ENCODE measurements at regions not wholly inside any gene's neighbourhood (a gene's known extent, or its start where the extent isn't known, plus 50 kb on each side); places are given as distances from the start of the nearest gene placed in this dataset.

DNA sequence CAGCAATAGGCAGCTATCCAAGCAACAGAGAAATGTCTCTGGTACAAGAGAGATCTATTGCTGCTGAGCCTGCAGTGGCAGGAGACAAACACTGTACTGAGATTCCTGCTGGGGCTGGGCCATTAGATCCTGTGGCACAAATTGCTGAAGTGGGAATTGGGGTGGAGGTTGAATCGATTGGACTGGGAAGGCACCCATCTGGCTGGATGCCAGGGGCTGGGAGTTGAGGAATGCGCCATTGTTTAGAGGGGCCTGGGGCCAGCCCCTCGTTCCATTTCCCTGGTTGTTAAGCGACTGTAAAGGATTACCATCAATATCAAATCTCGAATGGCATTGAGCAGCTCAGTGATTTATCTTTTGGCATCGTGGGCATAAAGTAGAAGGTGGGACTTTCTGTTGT, 54.1 kb upstream of the ARL4D start:
- TF ChIP-seq CEBPB (IDR thresholded peaks at IDR 0.05; ENCODE audit: low read depth) (no peak), EZH2 (IDR thresholded peaks at IDR 0.05) (no peak)
- TF ChIP-seq, protein P1, sequence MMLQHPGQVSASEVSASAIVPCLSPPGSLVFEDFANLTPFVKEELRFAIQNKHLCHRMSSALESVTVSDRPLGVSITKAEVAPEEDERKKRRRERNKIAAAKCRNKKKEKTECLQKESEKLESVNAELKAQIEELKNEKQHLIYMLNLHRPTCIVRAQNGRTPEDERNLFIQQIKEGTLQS (IDR thresholded peaks at IDR 0.05), result no peak
